PC-3 (cell line): ENCODE measurements at regions not wholly inside any gene's neighbourhood (a gene's known extent, or its start where the extent isn't known, plus 50 kb on each side); places are given as distances from the start of the nearest gene placed in this dataset.

Experiments used
- ATAC-seq: fragments of 200-7000 bp; cut with Tn5 transposase; 2 replicates; pipeline ENCODE4 v1.9.1; 2020; ENCODE audit warnings: mild to moderate bottlenecking, moderate library complexity
- BruUV-seq: library from RNA; stranded (reverse); fragments of 400-500 nt; replicated peaks from 2 replicates; lab custom pipeline; 2021; lab: Mats Ljungman, UMichigan
- CTCF ChIA-PET: fragments of 300-600 bp; sonication (Branson Sonifier 250); formaldehyde crosslinking; loops from one replicate; lab custom pipeline; 2022; ENCODE audit warnings: antibody characterized with exemption; lab: Charles Lee
- POLR2A ChIA-PET: fragments of 300-600 bp; sonication (Branson Sonifier 250); formaldehyde crosslinking; loops from one replicate; lab custom pipeline; 2022; ENCODE audit warnings: antibody characterized with exemption; ENCODE audit not compliant: unreplicated experiment; lab: Charles Lee
- DNase-seq: peaks from one replicate; pipeline ENCODE4 v3.0.0-alpha.2; 2015
- H2AFZ ChIP-seq: fragments of 300-600 bp; sonication (generic); 2 replicates; pipeline ENCODE4 v1.6.0; 2016; ENCODE audit warnings: antibody characterized with exemption, low read length
- H3F3A ChIP-seq: fragments of 300-600 bp; sonication (generic); one replicate; pipeline ENCODE4 v1.6.0; 2017; ENCODE audit warnings: antibody characterized with exemption, low read length, control low read depth, mild to moderate bottlenecking; ENCODE audit not compliant: unreplicated experiment
- H3K27ac ChIP-seq: fragments of 300-600 bp; sonication (generic); 2 replicates; pipeline ENCODE4 v1.5.1; 2016; ENCODE audit warnings: mild to moderate bottlenecking, low read length
- H3K27me3 ChIP-seq: fragments of 300-600 bp; sonication (generic); 2 replicates; pipeline ENCODE4 v1.6.1; 2016; ENCODE audit warnings: low read length, mixed read lengths
- H3K36me3 ChIP-seq: fragments of 300-600 bp; sonication (generic); 2 replicates; pipeline ENCODE4 v1.6.1; 2016; ENCODE audit warnings: low read depth, mixed run types, low read length, mixed read lengths
- H3K4me1 ChIP-seq: fragments of 300-600 bp; sonication (generic); 2 replicates; pipeline ENCODE4 v1.5.1; 2016; ENCODE audit warnings: low read length; ENCODE audit not compliant: insufficient read depth
- H3K4me2 ChIP-seq: fragments of 300-600 bp; sonication (generic); 2 replicates; pipeline ENCODE4 v1.6.0; 2016; ENCODE audit warnings: low read length
- H3K4me3 ChIP-seq: fragments of 300-600 bp; sonication (generic); 2 replicates; pipeline ENCODE4 v1.5.1; 2016; ENCODE audit warnings: mild to moderate bottlenecking, low read length, mixed read lengths
- H3K79me2 ChIP-seq: fragments of 300-600 bp; sonication (generic); 2 replicates; pipeline ENCODE4 v1.6.1; 2017; ENCODE audit warnings: low read length, mixed read lengths
- H3K9ac ChIP-seq: fragments of 300-600 bp; sonication (generic); 2 replicates; pipeline ENCODE4 v1.6.0; 2016; ENCODE audit warnings: mild to moderate bottlenecking, low read length
- H3K9me2 ChIP-seq: fragments of 300-600 bp; sonication (generic); replicated peaks from 2 replicates; pipeline ENCODE4 v1.6.1; 2016; ENCODE audit warnings: mixed run types, low read length, mixed read lengths
- H3K9me3 ChIP-seq: fragments of 300-600 bp; sonication (generic); 2 replicates; pipeline ENCODE4 v1.6.1; 2016; ENCODE audit warnings: low read length, mixed read lengths
- H4K20me1 ChIP-seq: fragments of 300-600 bp; sonication (generic); 2 replicates; pipeline ENCODE4 v1.6.1; 2016; ENCODE audit warnings: low read length, mixed read lengths
- CTCF ChIP-seq: fragments of 300-600 bp; sonication (generic); conservative IDR thresholded peaks from 2 replicates; pipeline ENCODE4 v1.5.1; 2017; ENCODE audit warnings: antibody characterized with exemption, low read depth, mild to moderate bottlenecking, low read length
- EZH2 ChIP-seq: fragments of 300-600 bp; sonication (generic); IDR thresholded peaks from one replicate; pipeline ENCODE4 v1.6.1; 2017; ENCODE audit warnings: antibody characterized with exemption, mild to moderate bottlenecking, low read length; ENCODE audit not compliant: unreplicated experiment
- EZH2phosphoT487 ChIP-seq: fragments of 300-600 bp; sonication (generic); IDR thresholded peaks from 2 replicates; pipeline ENCODE4 v1.6.1; 2018; ENCODE audit warnings: mild to moderate bottlenecking, antibody characterized with exemption, low read length, borderline replicate concordance
- intact Hi-C: fragments of 100-400 bp; cut with micrococcal nuclease; formaldehyde crosslinking; loops from 2 replicates; pipeline ENCODE4 v1.9.0; 2023

GRCh38 chr4:147096667-147097604 is 151.3 kb upstream of the TTC29 start:
- ATAC-seq (peak; percentile 56), DNase-seq (peak; percentile 64)
- no peak overlapping the region for H3K4me2 ChIP-seq
- no peak overlapping the region for H2AFZ ChIP-seq
- intact Hi-C loops, result loop anchor here (1.0 to 10.0 kb wide), 2 partner anchors 78 to 1372 kb away; no protein-coding TSS in a partner anchor
- no peak overlapping the region for H3K9ac ChIP-seq
- no peaks in the 10 kb centered on the region for H3K27me3 ChIP-seq
- POLR2A ChIA-PET, result interaction anchor here (0.7 kb wide), 1 partner anchor 151 kb away, joined by 3 read pairs; no protein-coding TSS in a partner anchor
- H4K20me1 ChIP-seq, result no peaks in the 10 kb centered on the region
- BruUV-seq, result no TSS peak
- H3K27ac ChIP-seq, result no peak overlapping the region
- CTCF ChIA-PET, result interaction anchor here (0.6 to 2.4 kb wide), 5 partner anchors 60 to 911 kb away, joined by 3 to 29 read pairs (median 4); no protein-coding TSS in a partner anchor
- no peaks in the 10 kb centered on the region for H3K9me3 ChIP-seq
- H3K4me3 ChIP-seq, result no peak overlapping the region
- H3K4me1 ChIP-seq, result peaks cover 7% of the 10 kb centered on the region; the same call in 1 of the 2 replicates
- H3F3A ChIP-seq, result no peaks in the 10 kb centered on the region
- H3K79me2 ChIP-seq, result no peaks in the 10 kb centered on the region
- H3K36me3 ChIP-seq, result no peaks in the 10 kb centered on the region
- TF ChIP-seq EZH2phosphoT487 (no peak), CTCF (peak; percentile 69)
- no peaks in the 10 kb centered on the region for H3K9me2 ChIP-seq

GRCh38 chr4:147101678-147102077 is 156.0 kb upstream of the TTC29 start:
- no peak for DNase-seq
- Histone ChIP-seq H3K4me2 (no peak overlapping the region), H2AFZ (no peak overlapping the region), H3K27ac (no peak overlapping the region), H3K4me1 (peaks cover 11% of the 10 kb centered on the region), H3K27me3 (no peaks in the 10 kb centered on the region), H3K9me2 (no peaks in the 10 kb centered on the region), H3K9me3 (no peaks in the 10 kb centered on the region), H3K9ac (no peak overlapping the region), H4K20me1 (no peaks in the 10 kb centered on the region), H3K79me2 (no peaks in the 10 kb centered on the region), H3K36me3 (no peaks in the 10 kb centered on the region), H3K4me3 (no peak overlapping the region), H3F3A (no peaks in the 10 kb centered on the region)
- no peak for TF ChIP-seq EZH2
- TF ChIP-seq EZH2phosphoT487, result no peak
- TF ChIP-seq CTCF, result no peak
- ChIA-PET POLR2A (no interaction called here), CTCF (no interaction called here)
- ATAC-seq, result no peak
- no TSS peak for BruUV-seq
- intact Hi-C loops, result no loop called here

- Histone ChIP-seq H3K9ac (no peak overlapping the region), H2AFZ (no peak overlapping the region), H3K79me2 (no peaks in the 10 kb centered on the region), H4K20me1 (no peaks in the 10 kb centered on the region), H3K4me3 (no peak overlapping the region), H3K4me1 (peaks cover 11% of the 10 kb centered on the region), H3F3A (no peaks in the 10 kb centered on the region), H3K4me2 (no peak overlapping the region), H3K36me3 (no peaks in the 10 kb centered on the region), H3K9me2 (no peaks in the 10 kb centered on the region), H3K27me3 (no peaks in the 10 kb centered on the region), H3K27ac (no peak overlapping the region), H3K9me3 (no peaks in the 10 kb centered on the region)
- no TSS peak for BruUV-seq
- DNase-seq, result no peak
- ChIA-PET POLR2A (no interaction called here), CTCF (no interaction called here)
- ATAC-seq, result no peak
- TF ChIP-seq CTCF (no peak), EZH2 (no peak), EZH2phosphoT487 (no peak)
- intact Hi-C loops, result no loop called here
Observed at GRCh38 chr4:147102596-147102995, 156.9 kb upstream of the TTC29 start.
